Activated T-cell treated with anti-CD3 and anti-CD28 coated beads for 4 hours (primary cell): ENCODE measurements at regions not wholly inside any gene's neighbourhood (a gene's known extent, or its start where the extent isn't known, plus 50 kb on each side); places are given as distances from the start of the nearest gene placed in this dataset.
"Not testable (repeated sequence)": the region's sequence is repeated elsewhere in the genome, so short reads cannot be mapped to it uniquely, and the experiment has no call there.

ENCODE experiments used
- DNase-seq: peaks from one replicate; pipeline ENCODE4 v3.0.0-alpha.2; 2020

- no peak for DNase-seq
Observed at GRCh38 chr2:129800285-129800684, 179.2 kb upstream of the RAB6C start.

GRCh38 chr2:129800686-129801085 is 178.8 kb upstream of the RAB6C start:
- no peak for DNase-seq

- no peak for DNase-seq
Observed at GRCh38 chr2:129801575-129801974, 177.9 kb upstream of the RAB6C start.

GRCh38 chr2:129802290-129802689 is 177.2 kb upstream of the RAB6C start:
- no peak for DNase-seq

- DNase-seq, result no peak
Observed at GRCh38 chr2:129803032-129803431, 176.4 kb upstream of the RAB6C start.

GRCh38 chr2:129803871-129804270 is 175.6 kb upstream of the RAB6C start:
- DNase-seq, result no peak

- DNase-seq, result no peak
Observed at GRCh38 chr2:129805899-129806298, 173.6 kb upstream of the RAB6C start.

GRCh38 chr2:129806317-129806716 is 173.1 kb upstream of the RAB6C start:
- no peak for DNase-seq

GRCh38 chr2:129806990-129807389 is 172.5 kb upstream of the RAB6C start:
- DNase-seq, result no peak

GRCh38 chr2:129807642-129808338 is 171.7 kb upstream of the RAB6C start:
- DNase-seq, result not testable (repeated sequence)

- DNase-seq, result no peak
Observed at GRCh38 chr2:129810521-129810920, 168.9 kb upstream of the RAB6C start.

- no peak for DNase-seq
Observed at GRCh38 chr2:129812071-129812470, 167.4 kb upstream of the RAB6C start.

- no peak for DNase-seq
Observed at GRCh38 chr2:129812654-129813053, 166.8 kb upstream of the RAB6C start.

GRCh38 chr2:129813404-129813803 is 166.1 kb upstream of the RAB6C start:
- no peak for DNase-seq

GRCh38 chr2:129816813-129817574 is 162.5 kb upstream of the RAB6C start:
- DNase-seq, result no peak

- no peak for DNase-seq
Observed at GRCh38 chr2:129819855-129820254, 159.6 kb upstream of the RAB6C start.

- DNase-seq, result no peak
Observed at GRCh38 chr2:129820908-129821307, 158.6 kb upstream of the RAB6C start.

- DNase-seq, result no peak
Observed at GRCh38 chr2:129821445-129821844, 158.0 kb upstream of the RAB6C start.

GRCh38 chr2:129823044-129823443 is 156.4 kb upstream of the RAB6C start:
- no peak for DNase-seq

- no peak for DNase-seq
Observed at GRCh38 chr2:129827311-129828090, 152.0 kb upstream of the RAB6C start.

- no peak for DNase-seq
Observed at GRCh38 chr2:129828792-129829191, 150.7 kb upstream of the RAB6C start.

- DNase-seq, result no peak
Observed at GRCh38 chr2:129829588-129829987, 149.9 kb upstream of the RAB6C start.

GRCh38 chr2:129831018-129831417 is 148.4 kb upstream of the RAB6C start:
- DNase-seq, result no peak

GRCh38 chr2:129833465-129833864 is 146.0 kb upstream of the RAB6C start:
- not testable (repeated sequence) for DNase-seq
